H1 (cell line): ENCODE measurements at regions not wholly inside any gene's neighbourhood (a gene's known extent, or its start where the extent isn't known, plus 50 kb on each side); places are given as distances from the start of the nearest gene placed in this dataset.

ENCODE experiments used
- CBX5 ChIP-seq: fragments of 300-800, 300-1000 bp; sonication (generic); IDR thresholded peaks from 2 replicates; pipeline ENCODE4 v1.7.1; 2016; ENCODE audit warnings: antibody characterized with exemption, low read length, low read depth
- CEBPB ChIP-seq: IDR thresholded peaks from 2 replicates; pipeline ENCODE4 v1.6.1; 2012; ENCODE audit warnings: low read depth, low read length
- CTBP2 ChIP-seq: IDR thresholded peaks from 2 replicates; pipeline ENCODE4 v1.7.0; 2011; ENCODE audit warnings: borderline replicate concordance, mild to moderate bottlenecking, moderate library complexity, mixed read lengths, low read length; ENCODE audit not compliant: insufficient read depth, insufficient read length
- JUN ChIP-seq: IDR thresholded peaks from 2 replicates; pipeline ENCODE4 v1.6.1; 2011; ENCODE audit warnings: low read depth, mild to moderate bottlenecking, improper control_type of control experiment, low read length
- JUND ChIP-seq: IDR thresholded peaks from 2 replicates; pipeline ENCODE4 v1.6.1; 2011; ENCODE audit warnings: mild to moderate bottlenecking, improper control_type of control experiment, low read length
- RBBP5 ChIP-seq: IDR thresholded peaks from 2 replicates; pipeline ENCODE4 v1.7.1; 2012; ENCODE audit warnings: low read depth, mild to moderate bottlenecking, inconsistent platforms, low read length, moderate library complexity, borderline replicate concordance
- SAP30 ChIP-seq: fragments of 300-600 bp; sonication (generic); IDR thresholded peaks from 2 replicates; pipeline ENCODE4 v1.7.1; 2012; ENCODE audit warnings: low read length, moderate library complexity, mild to moderate bottlenecking, inconsistent platforms; ENCODE audit not compliant: insufficient read depth, insufficient replicate concordance
- TF ChIP-seq, protein P1 (sequence below): fragments of 300-600 bp; sonication (generic); IDR thresholded peaks from 2 replicates; pipeline ENCODE4 v1.7.1; 2012; ENCODE audit warnings: low read length, moderate library complexity, mild to moderate bottlenecking, inconsistent platforms; ENCODE audit not compliant: insufficient replicate concordance

DNA sequence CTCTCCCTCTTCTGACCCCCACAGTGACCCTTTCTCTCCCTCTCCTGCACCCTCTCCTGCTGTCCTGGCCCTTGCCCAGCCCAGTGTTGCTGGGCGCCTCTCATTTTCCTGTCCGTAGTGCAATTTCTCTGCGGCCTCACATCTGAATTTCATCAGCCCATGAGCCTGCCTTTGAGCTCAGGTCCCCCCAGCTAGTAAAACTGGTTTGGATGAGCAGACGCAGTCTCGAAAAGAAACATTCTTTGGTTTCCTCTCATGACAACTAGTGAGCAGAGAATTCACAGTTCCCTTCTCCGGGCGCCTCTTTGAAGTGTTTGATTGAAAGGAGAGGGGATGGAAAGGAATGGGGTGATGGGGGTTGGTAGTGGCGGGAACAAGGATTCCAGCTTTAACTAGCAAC is 126.0 kb upstream of the CADM1 start (continued):
- TF ChIP-seq, protein P1, sequence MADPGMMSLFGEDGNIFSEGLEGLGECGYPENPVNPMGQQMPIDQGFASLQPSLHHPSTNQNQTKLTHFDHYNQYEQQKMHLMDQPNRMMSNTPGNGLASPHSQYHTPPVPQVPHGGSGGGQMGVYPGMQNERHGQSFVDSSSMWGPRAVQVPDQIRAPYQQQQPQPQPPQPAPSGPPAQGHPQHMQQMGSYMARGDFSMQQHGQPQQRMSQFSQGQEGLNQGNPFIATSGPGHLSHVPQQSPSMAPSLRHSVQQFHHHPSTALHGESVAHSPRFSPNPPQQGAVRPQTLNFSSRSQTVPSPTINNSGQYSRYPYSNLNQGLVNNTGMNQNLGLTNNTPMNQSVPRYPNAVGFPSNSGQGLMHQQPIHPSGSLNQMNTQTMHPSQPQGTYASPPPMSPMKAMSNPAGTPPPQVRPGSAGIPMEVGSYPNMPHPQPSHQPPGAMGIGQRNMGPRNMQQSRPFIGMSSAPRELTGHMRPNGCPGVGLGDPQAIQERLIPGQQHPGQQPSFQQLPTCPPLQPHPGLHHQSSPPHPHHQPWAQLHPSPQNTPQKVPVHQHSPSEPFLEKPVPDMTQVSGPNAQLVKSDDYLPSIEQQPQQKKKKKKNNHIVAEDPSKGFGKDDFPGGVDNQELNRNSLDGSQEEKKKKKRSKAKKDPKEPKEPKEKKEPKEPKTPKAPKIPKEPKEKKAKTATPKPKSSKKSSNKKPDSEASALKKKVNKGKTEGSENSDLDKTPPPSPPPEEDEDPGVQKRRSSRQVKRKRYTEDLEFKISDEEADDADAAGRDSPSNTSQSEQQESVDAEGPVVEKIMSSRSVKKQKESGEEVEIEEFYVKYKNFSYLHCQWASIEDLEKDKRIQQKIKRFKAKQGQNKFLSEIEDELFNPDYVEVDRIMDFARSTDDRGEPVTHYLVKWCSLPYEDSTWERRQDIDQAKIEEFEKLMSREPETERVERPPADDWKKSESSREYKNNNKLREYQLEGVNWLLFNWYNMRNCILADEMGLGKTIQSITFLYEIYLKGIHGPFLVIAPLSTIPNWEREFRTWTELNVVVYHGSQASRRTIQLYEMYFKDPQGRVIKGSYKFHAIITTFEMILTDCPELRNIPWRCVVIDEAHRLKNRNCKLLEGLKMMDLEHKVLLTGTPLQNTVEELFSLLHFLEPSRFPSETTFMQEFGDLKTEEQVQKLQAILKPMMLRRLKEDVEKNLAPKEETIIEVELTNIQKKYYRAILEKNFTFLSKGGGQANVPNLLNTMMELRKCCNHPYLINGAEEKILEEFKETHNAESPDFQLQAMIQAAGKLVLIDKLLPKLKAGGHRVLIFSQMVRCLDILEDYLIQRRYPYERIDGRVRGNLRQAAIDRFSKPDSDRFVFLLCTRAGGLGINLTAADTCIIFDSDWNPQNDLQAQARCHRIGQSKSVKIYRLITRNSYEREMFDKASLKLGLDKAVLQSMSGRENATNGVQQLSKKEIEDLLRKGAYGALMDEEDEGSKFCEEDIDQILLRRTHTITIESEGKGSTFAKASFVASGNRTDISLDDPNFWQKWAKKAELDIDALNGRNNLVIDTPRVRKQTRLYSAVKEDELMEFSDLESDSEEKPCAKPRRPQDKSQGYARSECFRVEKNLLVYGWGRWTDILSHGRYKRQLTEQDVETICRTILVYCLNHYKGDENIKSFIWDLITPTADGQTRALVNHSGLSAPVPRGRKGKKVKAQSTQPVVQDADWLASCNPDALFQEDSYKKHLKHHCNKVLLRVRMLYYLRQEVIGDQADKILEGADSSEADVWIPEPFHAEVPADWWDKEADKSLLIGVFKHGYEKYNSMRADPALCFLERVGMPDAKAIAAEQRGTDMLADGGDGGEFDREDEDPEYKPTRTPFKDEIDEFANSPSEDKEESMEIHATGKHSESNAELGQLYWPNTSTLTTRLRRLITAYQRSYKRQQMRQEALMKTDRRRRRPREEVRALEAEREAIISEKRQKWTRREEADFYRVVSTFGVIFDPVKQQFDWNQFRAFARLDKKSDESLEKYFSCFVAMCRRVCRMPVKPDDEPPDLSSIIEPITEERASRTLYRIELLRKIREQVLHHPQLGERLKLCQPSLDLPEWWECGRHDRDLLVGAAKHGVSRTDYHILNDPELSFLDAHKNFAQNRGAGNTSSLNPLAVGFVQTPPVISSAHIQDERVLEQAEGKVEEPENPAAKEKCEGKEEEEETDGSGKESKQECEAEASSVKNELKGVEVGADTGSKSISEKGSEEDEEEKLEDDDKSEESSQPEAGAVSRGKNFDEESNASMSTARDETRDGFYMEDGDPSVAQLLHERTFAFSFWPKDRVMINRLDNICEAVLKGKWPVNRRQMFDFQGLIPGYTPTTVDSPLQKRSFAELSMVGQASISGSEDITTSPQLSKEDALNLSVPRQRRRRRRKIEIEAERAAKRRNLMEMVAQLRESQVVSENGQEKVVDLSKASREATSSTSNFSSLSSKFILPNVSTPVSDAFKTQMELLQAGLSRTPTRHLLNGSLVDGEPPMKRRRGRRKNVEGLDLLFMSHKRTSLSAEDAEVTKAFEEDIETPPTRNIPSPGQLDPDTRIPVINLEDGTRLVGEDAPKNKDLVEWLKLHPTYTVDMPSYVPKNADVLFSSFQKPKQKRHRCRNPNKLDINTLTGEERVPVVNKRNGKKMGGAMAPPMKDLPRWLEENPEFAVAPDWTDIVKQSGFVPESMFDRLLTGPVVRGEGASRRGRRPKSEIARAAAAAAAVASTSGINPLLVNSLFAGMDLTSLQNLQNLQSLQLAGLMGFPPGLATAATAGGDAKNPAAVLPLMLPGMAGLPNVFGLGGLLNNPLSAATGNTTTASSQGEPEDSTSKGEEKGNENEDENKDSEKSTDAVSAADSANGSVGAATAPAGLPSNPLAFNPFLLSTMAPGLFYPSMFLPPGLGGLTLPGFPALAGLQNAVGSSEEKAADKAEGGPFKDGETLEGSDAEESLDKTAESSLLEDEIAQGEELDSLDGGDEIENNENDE, result no peak
- TF ChIP-seq SAP30 (no peak), CTBP2 (no peak), JUND (no peak), RBBP5 (no peak), CBX5 (no peak), CEBPB (no peak), JUN (no peak)
